H54 (cell line): ENCODE measurements at regions not wholly inside any gene's neighbourhood (a gene's known extent, or its start where the extent isn't known, plus 50 kb on each side); places are given as distances from the start of the nearest gene placed in this dataset.
A peak's percentile ranks its signal among the peaks of the same experiment; 100 is the strongest.

ENCODE experiments used
- DNase-seq: peaks from one replicate; pipeline ENCODE4 v3.0.0; 2011; ENCODE audit warnings: low spot score, mixed read lengths; ENCODE audit not compliant: insufficient read length
- FAIRE-seq: peaks from 3 replicates; lab custom pipeline; 2011; peaks lifted over from hg19 to GRCh38; lab: Jason Lieb, UNC
- POLR2A ChIP-seq: IDR thresholded peaks from 2 replicates; pipeline ENCODE4 v1.6.1; 2011; ENCODE audit warnings: low read depth, mild to moderate bottlenecking, low read length

DNA sequence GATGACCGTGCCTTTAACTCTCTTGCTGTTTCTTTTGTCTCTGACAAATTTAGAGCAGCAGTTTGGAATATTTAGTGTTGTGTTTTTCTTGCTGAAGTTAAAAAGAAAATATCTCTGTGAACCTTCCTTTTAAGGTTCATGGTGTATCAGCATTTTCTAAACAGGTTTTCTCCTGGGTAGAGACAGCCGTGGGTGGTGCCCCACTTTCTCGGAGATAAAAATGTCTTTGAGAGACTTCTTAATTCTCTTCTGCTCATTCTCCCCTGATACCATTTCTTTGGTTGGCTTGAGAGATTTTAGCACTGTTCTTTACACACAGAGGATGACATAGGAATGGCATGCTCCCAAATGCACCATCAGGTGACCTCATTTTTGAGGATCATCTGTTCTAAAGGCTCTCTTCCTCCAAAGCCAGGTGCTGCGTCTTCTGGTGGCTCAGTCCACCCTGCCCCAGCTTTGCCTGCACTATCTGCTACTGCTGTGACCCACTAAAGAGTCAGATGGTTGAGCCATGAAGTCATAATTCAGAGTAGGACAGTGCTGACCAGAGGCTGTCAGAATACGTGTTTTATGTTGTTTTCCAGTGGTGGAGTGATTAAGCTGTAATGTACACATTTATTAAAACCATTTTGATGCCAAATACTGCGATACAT, 90.3 kb upstream of the SLC10A2 start:
- FAIRE-seq, result no peak
- no peak for TF ChIP-seq POLR2A
- no peak for DNase-seq

DNA sequence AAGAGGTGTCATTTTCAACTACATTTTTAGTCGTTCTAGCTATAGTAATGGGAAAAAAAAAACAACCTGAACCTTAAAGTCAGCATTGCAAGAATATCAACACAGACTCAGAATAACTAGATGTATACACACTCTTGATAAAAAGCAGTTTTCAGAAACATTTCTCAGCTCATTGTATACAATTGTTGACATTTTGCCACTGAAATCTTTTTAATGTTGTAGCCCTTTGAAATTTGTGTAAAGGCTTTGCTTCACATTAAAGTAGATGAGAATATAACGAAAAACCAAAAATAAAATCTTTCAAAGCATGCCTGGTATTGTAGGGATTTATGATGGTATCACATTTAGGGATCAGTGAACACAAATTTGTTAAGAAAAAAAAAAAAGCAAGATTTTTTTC, 87.2 kb upstream of the SLC10A2 start:
- no peak for TF ChIP-seq POLR2A
- no peak for FAIRE-seq

DNA sequence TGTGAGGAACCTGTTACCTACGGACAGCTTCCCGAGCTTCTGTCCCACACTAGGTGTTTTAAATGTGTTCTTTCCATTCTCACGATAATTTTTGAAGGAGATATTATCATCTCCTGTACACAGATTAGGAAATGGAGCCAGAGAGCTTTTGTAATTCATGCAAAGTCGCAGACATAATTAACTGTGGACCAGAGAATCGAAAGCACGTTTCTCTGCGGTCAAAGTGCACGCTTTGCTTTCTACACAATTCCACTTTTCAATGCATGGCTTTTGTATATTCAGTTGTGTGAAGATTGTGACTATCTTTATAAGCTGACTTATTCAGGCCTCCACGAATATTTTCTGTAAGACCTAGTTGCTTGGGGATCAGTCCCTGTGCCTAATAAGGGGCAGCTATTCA, 81.7 kb upstream of the SLC10A2 start:
- no peak for TF ChIP-seq POLR2A
- FAIRE-seq (no peak), DNase-seq (no peak)

More for the DNA sequence above, 87.2 kb upstream of the SLC10A2 start:
- DNase-seq, result no peak

DNA sequence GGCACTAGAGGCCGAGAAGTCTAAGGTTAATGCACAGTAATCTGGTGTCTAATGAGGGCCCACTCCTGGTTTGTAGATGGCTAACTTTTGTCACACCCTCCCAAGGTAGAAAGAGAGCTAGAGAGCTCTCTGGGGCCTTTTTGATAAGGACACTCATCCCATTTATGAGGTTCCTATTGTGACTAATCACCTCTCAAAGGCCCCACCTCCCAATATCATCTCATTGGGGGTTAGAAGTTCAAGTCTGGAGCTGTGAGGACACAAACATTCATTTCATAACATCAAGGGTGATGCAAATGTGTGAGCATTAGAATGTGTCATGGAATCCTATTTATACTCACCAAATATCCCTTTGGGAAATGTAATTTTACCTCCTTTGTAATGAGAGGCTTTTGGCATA, 79.2 kb upstream of the SLC10A2 start:
- FAIRE-seq (no peak), DNase-seq (no peak)
- no peak for TF ChIP-seq POLR2A

DNA sequence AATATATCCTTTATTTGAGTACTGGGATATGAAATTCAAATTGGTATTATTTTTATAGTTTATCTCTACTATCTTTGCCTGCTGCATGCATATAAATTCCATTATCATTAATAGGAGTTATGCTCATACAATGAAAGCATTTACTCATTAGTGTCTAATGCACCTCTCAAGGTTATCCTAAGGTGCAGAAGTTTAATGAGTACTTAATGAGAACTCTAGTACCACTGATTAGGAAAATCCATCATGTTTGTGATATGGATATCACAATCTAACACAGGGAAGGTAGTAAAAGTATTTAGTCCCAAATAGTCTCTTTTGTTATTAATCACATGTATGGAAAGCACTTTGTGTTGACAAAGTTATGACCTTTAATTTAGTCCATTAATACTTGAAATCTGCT, 77.2 kb upstream of the SLC10A2 start:
- no peak for DNase-seq
- no peak for TF ChIP-seq POLR2A
- no peak for FAIRE-seq

DNA sequence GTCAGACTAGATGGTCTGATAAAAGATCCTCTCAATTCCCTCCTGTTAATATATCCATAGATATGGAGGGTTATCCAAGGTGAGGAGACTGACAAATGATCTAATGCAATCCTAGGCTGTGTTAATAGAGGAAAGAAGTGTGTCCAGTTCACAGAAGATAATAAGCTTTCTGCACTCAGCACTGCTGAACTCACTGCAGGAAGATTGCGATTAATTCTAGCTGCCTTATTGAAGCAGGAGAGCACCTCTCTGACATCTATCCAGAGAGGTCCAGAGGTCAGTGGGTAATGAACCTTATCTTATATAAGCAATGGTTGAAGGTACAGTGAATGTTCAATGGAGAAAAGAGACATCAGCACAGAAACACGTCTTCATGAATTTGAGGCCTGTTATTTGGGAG, 75.9 kb upstream of the SLC10A2 start:
- TF ChIP-seq POLR2A, result no peak
- FAIRE-seq (peak; percentile 23), DNase-seq (no peak)

DNA sequence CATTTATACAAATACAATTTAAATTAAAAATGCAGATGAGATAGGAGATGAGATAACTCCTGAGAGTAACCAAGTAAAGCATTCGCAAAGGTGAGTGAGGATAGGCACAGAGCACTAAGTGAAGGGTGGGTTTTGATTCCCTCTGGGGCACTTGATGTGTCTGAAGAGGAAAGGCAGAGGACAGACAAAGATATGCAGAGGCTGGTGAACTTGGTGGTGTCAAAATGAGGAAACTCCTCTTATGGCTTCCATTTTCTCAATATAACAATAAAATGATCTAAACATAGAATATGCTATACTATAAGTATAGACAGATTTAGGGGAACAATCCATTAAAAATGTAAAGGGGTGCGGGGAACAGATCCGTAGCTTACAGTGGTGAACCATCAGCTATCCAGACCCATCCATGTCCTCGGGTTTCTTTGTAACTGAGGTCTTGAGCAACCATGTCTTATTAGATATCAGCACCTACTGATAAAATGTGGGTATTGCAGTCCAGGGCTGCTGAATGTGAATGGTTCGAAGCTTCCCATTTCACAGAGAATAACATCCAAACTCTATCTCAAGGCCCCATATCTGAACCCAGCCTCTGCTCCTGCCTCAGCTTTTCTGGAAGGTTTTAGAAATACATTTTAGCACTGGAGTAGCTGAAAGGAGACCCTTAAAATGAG, 73.9 kb upstream of the SLC10A2 start:
- DNase-seq (peak; percentile 10), FAIRE-seq (peak; percentile 65)
- no peak for TF ChIP-seq POLR2A

DNA sequence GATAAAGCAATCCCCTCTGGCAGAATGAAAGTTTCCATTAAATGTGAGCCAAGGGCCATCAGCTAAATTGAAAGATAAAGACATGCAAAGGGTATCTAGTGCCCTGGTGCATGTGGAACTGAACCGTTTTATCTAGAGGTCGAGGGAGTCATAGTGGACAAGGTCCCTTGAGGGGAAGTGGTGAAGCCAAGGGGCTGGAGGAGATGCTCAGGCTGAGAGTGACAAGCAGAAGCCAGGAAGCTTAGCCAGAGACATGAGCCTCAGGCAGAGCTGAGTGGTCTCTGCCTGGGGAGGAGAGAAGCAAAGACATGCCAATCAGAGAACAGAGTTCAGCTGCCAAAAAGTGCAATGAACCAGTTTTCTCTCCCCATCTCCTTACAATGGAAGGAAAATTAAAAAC, 68.1 kb upstream of the SLC10A2 start:
- no peak for TF ChIP-seq POLR2A
- DNase-seq (no peak), FAIRE-seq (no peak)

DNA sequence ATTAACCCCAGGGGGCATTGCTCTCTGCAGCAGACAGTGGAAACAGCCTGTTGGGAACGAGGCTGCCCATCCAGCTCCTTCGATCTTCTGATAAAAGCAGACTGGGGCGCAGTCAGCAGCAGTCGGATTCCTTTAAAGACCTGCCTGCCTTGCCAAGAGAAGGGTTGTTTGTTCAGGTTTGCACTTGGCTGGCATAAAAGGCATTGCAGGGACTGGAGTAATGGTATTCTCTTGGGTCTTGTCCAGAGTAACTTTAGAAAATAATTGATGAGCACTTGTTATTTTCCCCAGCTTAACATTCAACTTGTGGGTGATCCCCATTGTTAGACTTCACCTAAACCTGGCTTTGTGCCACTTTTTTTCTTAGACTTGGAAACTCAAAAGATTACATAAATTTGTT, 67.3 kb upstream of the SLC10A2 start:
- FAIRE-seq (no peak), DNase-seq (no peak)
- no peak for TF ChIP-seq POLR2A

DNA sequence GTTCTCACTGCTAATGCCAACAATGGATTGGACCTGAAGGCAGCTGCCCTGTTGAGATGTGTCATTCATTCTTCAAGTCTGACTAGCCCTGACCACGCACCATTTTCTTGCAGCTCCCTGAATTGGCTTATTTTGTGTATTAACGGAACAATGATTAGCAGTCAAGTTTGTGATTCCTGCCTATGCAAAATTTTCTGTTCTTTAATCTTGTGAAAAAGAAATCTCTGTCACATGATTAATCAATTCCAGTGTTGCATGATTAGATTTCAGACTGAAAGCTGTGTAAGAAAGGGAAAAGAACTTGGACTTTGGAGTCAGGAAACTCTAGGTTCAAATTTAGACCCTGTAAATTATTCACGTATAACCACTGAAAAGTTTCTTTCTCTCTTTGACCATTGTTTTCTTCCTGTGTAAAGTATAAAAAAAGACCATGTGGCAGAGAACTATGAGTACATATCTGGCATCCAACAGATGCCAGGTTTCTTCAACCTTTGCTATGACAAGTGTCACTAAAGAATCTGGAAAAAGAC, 64.5 kb upstream of the SLC10A2 start:
- DNase-seq, result no peak
- no peak for FAIRE-seq
- no peak for TF ChIP-seq POLR2A

DNA sequence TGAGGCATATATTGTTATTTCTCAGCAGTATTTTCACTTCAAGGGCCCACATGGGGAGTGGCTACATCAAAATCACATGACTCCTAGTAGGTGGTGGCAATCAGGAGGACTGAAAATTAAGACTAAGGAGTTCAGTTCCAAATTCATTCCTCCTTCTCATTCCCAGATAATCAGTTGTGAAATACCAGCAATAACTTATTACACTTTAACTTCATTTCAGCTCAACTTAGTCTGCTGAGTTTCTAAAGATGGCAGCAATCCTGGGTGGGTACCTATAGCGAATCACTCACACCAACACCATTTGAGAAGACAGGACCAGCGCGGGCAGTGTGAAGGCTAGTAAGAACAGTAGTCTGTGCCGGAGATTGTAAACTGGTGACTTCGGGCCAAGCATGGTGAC, 63.9 kb upstream of the SLC10A2 start:
- DNase-seq, result no peak
- FAIRE-seq, result no peak

More for the DNA sequence above, 63.9 kb upstream of the SLC10A2 start:
- TF ChIP-seq POLR2A, result no peak
